Panc1 (cell line): ENCODE measurements at regions not wholly inside any gene's neighbourhood (a gene's known extent, or its start where the extent isn't known, plus 50 kb on each side); places are given as distances from the start of the nearest gene placed in this dataset.

Experiments used
- REST ChIP-seq, 2 experiments: IDR thresholded peaks; 2 replicates each; pipeline ENCODE4 v1.6.1; 2011 to 2012; ENCODE audit warnings: low read depth in 2 of 2, control low read depth in 1 of 2, low read length in 1 of 2, mild to moderate bottlenecking in 1 of 2, moderate library complexity in 1 of 2; ENCODE audit not compliant: insufficient read depth in 1 of 2
- TF ChIP-seq, protein P1 (sequence below): fragments of 450-650 bp; IDR thresholded peaks from 2 replicates; pipeline ENCODE4 v1.5.1; 2017; ENCODE audit warnings: mild to moderate bottlenecking

GRCh38 chr14:97878206-97878605, 1081.0 kb downstream of the VRK1 start:
- TF ChIP-seq, protein P1, sequence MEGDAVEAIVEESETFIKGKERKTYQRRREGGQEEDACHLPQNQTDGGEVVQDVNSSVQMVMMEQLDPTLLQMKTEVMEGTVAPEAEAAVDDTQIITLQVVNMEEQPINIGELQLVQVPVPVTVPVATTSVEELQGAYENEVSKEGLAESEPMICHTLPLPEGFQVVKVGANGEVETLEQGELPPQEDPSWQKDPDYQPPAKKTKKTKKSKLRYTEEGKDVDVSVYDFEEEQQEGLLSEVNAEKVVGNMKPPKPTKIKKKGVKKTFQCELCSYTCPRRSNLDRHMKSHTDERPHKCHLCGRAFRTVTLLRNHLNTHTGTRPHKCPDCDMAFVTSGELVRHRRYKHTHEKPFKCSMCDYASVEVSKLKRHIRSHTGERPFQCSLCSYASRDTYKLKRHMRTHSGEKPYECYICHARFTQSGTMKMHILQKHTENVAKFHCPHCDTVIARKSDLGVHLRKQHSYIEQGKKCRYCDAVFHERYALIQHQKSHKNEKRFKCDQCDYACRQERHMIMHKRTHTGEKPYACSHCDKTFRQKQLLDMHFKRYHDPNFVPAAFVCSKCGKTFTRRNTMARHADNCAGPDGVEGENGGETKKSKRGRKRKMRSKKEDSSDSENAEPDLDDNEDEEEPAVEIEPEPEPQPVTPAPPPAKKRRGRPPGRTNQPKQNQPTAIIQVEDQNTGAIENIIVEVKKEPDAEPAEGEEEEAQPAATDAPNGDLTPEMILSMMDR, result no peak
- no peak for TF ChIP-seq REST (IDR thresholded peaks at IDR 0.05; ENCODE audit: insufficient read depth in 1 of 2, low read depth in 2 of 2, low read length in 1 of 2)
